GM21723 (cell line): ENCODE measurements at regions not wholly inside any gene's neighbourhood (a gene's known extent, or its start where the extent isn't known, plus 50 kb on each side); places are given as distances from the start of the nearest gene placed in this dataset.

Source experiments
- ATAC-seq: cut with Tn5 transposase; IDR thresholded peaks from one replicate; pipeline ENCODE4 v1.9.1; 2021; ENCODE audit warnings: mild to moderate bottlenecking, moderate library complexity; ENCODE audit not compliant: unreplicated experiment

GRCh38 chr11:27907530-27907929 lies 200.4 kb downstream of the KIF18A start:
- ATAC-seq, result no peak

GRCh38 chr11:27907091-27907490 lies 200.9 kb downstream of the KIF18A start:
- ATAC-seq, result no peak

- no peak for ATAC-seq
Observed at GRCh38 chr11:27904358-27905055, 203.4 kb downstream of the KIF18A start.

- no peak for ATAC-seq
Observed at GRCh38 chr11:27902981-27903624, 202.8 kb upstream of the BDNF start.

- no peak for ATAC-seq
Observed at GRCh38 chr11:27898166-27898565, 197.9 kb upstream of the BDNF start.

GRCh38 chr11:27896096-27896495 lies 195.8 kb upstream of the BDNF start:
- no peak for ATAC-seq

GRCh38 chr11:27894552-27894951 lies 194.3 kb upstream of the BDNF start:
- no peak for ATAC-seq

- ATAC-seq, result no peak
Observed at GRCh38 chr11:27886857-27887256, 186.6 kb upstream of the BDNF start.

GRCh38 chr11:27882066-27882697 lies 181.9 kb upstream of the BDNF start:
- no peak for ATAC-seq

- no peak for ATAC-seq
Observed at GRCh38 chr11:27875831-27876775, 175.8 kb upstream of the BDNF start.

- ATAC-seq, result no peak
Observed at GRCh38 chr11:27874998-27875830, 175.0 kb upstream of the BDNF start.

- ATAC-seq, result no peak
Observed at GRCh38 chr11:27873664-27874063, 173.4 kb upstream of the BDNF start.

GRCh38 chr11:27871056-27871455 lies 170.8 kb upstream of the BDNF start:
- ATAC-seq, result no peak

GRCh38 chr11:27869701-27870100 lies 169.4 kb upstream of the BDNF start:
- ATAC-seq, result no peak

GRCh38 chr11:27868709-27869108 lies 168.5 kb upstream of the BDNF start:
- no peak for ATAC-seq

- no peak for ATAC-seq
Observed at GRCh38 chr11:27868226-27868625, 168.0 kb upstream of the BDNF start.

GRCh38 chr11:27865105-27865504 lies 164.8 kb upstream of the BDNF start:
- ATAC-seq, result no peak

GRCh38 chr11:27864611-27865010 lies 164.4 kb upstream of the BDNF start:
- no peak for ATAC-seq

- no peak for ATAC-seq
Observed at GRCh38 chr11:27864091-27864491, 163.8 kb upstream of the BDNF start.

- no peak for ATAC-seq
Observed at GRCh38 chr11:27863637-27864036, 163.4 kb upstream of the BDNF start.
